Fibroblast of peridontal ligament (primary cell): ENCODE measurements at regions not wholly inside any gene's neighbourhood (a gene's known extent, or its start where the extent isn't known, plus 50 kb on each side); places are given as distances from the start of the nearest gene placed in this dataset.

Source experiments
- DNase-seq: peaks from one replicate; pipeline ENCODE4 v3.0.0-alpha.2; 2010; ENCODE audit errors: extremely low read depth

DNA sequence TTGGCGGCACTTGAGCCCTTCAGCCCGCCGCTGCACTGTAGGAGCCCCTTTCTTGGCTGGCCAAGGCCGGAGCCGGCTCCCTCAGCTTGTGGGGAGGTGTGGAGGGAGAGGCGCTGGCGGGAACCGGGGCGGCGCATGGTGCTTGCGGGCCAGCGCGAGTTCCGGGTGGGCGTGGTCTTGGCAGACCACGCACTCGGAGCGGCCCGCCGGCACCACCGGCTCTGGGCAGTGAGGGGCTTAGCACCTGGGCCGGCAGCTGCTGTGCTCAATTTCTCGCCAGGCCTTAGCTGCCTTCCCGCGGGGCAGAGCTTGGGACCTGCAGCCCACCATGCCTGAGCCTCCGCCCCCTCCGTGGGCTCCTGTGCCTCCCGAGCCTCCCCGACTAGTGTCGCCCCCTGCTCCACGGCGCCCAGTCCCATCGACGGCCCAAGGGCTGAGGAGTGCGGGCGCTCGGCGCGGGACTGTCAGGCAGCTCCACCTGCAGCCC, 673.7 kb upstream of the BRINP3 start:
- DNase-seq, result no peak

DNA sequence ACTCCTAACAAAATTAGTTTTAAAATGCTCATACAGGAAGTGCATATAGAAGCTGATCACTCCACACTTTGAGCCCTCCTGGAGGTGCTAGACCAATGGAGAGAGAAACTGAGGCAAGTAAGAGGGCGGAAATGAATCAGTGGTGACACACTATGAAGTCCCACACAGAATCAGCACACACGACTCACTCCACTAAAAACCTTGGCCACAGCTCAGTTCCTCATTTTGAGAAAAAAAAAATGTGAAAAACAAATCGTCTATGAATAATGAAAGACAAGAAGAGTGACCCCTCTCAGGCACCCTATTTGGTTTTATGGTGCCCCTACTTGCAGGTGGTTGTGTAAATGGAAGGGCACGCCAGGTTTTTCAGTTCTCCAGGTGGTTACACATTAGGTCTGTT, 675.1 kb upstream of the BRINP3 start:
- no peak for DNase-seq

DNA sequence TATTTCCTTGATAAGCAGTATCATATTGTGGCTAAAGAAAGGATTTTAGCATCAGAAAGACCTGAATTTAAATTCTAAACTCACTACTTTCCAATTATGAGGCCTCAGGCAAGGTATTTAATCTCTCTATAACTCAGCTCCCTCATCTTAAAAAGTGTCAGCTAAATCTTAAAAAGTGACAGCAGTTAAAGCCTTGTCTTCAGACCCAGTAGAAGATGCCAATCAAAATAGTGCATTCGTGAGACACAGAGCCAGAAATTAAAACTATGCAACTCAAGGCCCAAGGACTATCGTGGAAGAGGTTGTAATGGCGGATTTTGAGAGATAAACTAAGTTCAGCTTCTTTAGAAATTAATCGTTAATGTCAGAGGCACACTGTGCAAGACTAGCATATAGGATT, 677.5 kb upstream of the BRINP3 start:
- DNase-seq, result no peak

DNA sequence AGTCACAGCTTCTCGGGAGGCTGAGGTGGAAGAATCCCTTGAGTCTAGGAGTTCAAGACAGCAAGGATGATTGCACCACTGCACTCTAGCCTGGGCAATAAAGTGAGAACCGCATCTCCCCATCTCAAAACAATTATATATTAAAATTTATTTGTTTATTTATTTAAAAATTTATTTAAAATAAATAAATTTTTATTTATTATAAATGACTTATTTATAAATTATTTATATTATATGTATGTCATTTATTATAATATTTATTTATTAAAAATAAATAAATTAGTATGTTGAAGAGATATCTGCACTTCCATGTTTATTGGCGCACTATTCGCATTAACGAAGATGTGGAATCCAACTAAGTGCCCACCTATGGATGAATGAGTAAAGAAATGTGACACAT, 683.2 kb upstream of the BRINP3 start:
- no peak for DNase-seq

DNA sequence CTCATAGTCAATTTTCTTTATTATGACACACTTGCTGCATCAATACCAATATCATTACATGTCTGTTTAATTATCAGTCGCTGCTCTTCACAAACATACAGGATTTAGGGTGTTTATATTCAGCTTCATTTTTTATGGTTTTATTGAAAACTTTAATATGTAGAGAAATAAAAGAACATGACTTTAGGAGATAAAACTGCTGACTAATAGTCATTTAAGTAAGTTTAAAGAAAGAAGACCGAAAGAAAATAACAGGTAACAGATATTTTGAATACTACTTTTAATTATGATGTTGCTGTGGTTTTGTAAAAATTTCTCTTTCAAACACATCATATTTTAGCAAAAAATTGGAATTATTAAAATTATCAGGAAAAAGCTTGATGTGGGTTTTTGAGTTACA, 685.1 kb upstream of the BRINP3 start:
- no peak for DNase-seq

DNA sequence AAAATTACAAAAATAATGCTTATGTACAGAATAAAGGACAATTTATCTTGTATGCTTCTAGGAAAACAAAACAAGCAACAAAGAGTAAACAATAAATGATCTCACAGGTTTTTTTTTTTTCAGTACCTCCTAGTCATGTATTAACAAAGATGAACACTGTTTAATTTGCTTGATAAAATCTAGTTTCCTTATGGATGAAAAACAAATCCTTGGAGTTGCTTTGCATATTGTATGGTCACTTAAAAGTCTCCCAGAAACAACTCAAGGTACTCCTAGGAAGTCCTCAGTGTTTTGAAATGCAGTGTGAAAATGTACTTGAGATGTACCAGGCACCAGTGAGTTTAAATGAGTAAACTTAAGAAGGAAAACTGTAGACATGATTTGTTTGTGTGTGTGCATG, 686.0 kb upstream of the BRINP3 start:
- no peak for DNase-seq

DNA sequence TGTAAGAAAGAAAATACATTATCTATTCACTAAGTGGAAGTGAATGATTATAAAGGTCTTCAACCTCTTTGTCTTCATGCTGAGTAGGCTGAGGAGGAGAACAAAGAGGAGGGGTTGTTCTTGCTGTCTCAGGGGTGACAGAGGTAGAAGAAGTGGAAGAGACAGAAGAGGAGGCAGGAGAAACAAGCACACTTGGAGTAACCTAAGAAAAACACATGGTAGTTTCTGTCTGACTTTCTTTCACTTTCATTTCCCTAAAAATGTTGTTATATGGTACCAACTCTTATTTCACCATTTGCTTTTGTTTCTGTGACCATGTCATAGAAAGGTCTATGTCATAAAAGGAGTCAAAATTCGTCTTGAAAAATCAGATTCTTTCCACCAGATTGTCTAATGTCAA, 696.6 kb upstream of the BRINP3 start:
- DNase-seq, result peak; percentile 48

DNA sequence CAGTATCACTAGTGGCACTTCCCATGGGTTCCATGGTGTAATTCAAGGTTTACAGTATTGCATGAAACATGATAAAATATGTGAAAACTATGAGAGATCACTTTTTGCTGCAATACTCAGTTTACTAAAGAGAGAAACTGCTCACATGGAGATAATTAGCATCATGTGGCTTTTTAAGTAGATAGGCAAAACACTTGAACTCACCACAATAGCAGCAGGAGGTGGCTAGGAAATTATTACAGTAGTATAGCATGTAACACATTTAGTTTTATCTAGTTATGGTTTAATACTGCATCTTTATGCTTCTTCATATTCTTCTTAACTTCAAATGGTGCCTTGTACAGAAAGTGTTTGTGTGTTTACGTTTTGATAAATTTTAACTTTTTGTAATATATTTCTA, 698.5 kb upstream of the BRINP3 start:
- DNase-seq, result peak; percentile 19

DNA sequence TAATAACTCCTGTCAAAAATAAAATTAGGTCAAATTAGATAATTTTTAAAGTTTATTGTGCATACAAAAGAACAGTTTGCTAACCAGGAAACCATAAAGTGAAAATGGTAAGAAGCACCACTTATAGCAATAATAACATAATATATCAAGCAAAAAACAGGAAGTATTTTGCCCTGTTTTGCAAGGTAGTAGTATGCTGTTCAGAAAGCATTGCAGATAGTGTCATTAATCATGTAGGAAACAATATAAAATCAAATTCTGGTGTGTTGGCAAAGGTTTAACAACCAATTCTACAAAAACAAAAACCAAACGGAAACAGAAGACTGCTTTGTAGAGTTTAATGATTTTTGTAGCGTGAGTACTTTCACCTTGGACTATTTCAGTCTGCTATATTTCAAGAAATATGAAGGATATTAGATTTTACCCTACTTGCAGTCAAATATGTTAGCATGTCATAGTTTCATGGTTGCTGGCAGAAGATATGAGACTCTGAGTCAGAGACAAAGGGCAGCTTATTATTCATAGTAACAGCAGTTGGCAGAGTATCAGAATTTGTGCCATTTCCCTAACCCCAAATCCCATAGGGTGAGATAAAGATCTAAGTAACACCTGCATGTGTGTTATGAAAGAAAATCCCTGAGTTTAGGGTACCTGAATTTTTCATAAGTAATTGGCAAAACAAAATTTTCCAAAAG, 729.0 kb upstream of the BRINP3 start:
- peak; percentile 55 for DNase-seq

DNA sequence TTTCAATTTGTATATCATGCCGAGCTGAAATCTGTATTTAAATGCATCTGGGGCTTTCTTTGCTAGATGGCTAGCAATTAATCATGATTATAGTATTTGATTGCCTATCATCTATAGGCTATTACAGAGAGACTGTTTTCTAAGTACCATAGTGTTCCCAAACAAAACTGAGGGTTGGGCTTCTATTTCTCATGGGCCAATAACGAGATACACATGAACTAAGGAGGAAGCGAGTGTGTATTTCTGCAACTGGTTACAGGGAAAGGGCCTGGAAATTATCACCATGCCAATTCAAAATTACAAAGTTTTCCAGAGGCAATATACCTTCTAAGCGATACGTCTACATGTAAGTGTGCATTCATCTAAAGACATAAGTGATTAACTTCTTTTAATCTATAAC, 744.5 kb upstream of the BRINP3 start:
- no peak for DNase-seq

DNA sequence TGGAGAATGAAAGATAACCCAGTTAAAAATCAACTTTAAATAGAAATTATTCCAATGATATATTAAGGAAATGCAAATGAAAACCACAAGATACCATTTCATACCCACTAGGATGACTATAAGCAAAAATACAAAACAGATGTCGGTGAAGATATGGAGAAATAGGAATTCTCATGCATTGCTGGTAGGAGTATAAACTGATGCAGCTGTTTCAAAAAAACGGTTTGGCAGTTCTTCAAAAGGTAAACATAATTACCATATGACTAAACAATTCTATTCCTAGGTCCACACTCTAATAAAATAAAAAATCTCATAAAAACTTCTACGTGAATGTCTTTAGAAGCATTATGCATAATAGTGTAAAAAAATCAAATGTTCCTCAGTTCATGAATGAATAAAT, 763.3 kb upstream of the BRINP3 start:
- DNase-seq, result peak; percentile 97

DNA sequence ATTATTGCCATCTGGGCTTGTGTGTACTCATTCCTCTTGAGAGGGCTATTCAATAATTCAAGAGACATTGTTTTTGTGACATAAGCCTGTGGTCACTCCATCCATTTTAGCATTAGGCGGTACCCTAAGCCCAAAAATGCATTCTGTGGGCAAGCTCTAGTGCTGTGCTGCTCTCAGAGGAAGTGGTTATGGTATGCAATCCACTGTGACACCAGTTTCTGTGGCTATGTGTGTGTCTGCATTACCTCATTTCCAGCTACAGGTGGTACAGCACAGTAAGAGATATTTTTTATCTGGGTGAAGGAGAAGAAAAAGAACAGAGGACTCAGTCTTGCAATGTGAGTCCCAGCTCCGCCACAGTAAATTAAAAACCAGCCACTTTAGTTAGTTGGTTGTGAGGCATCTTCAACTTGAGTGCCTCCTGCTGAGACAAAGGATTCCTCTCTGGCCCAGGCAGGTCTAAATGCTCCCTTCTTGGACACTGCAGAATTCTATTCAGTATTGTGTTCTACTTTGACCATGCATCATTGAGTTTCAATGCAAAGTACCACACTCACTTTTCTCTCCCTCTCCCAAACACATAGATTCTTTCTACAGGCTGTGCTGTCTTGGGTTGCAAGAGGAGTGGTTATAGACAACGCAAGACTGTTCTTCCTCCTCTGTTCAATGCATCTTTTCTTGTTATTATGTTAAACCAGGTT, 777.8 kb upstream of the BRINP3 start:
- no peak for DNase-seq

DNA sequence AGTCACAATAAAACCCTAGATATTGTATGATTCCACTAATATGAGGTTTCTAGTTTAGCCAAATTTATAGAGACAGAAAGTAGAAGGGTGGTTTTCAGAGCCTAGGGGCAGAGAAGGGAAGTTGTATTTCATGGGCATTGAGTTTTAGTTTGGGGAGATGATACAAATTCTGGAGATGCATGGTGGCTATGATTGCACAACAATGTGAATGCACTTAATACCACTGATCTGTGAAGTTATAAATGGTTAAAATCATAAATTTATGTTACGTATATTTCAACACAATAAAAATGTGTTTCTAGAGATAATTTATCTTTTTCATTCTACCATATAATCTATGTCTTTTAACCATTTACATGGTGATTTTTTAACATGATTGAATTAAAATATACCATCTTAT, 779.3 kb upstream of the BRINP3 start:
- DNase-seq, result no peak

DNA sequence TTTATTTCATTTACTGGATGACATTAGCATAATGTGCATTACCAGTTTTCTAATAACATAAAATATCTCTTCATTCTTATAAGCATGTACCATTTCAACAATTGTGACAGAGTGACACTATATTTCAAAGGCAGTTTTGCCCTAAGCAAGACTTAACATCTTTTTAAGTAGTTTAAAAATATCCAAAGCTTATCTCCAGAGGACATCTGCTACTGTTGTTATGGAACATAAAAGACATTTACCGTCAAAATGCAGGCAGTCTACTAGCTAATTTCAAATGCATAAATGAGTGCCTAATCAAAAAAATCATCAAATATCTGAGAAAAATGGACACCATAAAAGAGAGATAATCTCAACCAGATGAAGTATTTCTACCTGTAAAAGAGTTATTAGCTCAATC, 782.4 kb upstream of the BRINP3 start:
- no peak for DNase-seq

DNA sequence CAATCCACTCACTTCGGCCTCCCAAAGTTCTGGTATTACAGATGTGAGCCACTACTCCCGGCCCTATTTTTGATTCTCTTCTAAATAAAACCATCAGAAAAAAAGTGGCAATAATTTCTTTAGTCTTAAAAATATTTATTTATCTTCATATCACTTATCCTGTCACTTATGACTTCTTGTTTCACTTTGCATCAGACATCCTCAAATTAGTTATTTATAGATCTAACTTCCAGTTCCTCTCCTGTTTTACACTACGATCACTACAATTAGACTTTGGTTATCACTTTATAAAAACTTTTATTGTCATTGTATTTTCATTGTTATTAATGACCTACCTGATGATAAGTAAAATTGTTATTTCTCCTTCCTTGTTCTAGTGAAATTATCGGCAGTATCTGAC, 783.4 kb upstream of the BRINP3 start:
- DNase-seq, result no peak

DNA sequence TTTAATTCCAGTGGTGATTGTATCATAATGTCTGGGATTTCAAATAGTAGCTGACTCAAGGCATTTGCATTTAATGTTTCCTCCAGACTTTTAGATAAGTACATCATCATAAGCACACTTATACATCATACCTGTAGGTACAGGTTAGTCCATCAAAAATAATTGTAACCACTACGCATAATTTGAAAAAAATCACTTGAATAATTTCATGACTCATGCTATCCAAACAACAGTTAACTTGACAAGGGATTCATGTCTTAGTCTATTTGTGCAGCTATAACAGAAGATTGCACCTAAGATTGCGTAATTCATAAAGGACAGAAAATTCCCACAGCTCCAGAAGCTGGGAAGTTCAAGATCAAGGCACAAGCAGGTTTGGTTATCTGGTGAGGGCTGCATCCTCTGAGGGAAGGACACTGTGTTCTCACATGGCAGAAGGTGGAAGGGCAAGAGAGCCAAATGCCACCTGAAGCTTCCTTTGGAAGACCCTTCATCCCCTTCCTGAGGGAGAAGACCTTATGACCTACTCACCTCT, 801.7 kb upstream of the BRINP3 start:
- no peak for DNase-seq

DNA sequence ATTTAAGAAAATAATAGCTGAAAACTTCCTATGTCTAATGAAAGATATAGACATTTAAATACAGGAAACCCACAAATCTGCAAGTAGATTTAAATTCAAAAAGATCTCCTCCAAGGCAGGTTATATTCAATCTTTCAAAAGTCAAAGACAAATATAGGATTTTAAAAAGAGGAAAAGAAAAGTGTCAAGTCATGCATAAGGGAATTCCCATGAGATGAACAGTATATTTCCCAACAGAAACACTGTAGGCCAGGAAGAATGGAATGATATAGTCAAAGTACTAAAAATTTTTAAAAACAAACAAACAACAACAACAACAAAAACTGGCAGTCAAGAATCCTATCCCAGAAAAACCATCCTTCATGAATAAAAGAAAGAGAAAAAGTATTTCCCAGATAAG, 806.5 kb upstream of the BRINP3 start:
- DNase-seq, result no peak

DNA sequence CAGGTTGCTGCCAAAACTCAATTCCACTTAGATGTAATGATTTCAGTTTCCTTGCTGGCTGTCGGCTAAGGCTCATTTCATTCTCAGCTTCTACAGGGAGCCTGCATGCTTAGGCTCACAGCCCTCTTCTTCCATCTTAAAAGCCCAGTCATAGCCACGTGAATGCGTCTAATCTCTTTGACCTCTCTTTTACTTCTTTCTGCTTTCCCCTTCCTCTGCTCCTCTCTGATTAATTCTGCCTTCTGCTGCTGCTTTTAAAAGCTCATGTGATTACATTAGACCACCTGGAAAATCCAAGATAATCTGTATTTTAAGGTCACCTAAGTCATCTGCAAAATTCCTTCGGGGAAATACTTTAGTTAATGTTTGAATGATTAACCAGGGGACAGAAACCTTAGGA, 812.8 kb upstream of the BRINP3 start:
- DNase-seq, result peak; percentile 4

DNA sequence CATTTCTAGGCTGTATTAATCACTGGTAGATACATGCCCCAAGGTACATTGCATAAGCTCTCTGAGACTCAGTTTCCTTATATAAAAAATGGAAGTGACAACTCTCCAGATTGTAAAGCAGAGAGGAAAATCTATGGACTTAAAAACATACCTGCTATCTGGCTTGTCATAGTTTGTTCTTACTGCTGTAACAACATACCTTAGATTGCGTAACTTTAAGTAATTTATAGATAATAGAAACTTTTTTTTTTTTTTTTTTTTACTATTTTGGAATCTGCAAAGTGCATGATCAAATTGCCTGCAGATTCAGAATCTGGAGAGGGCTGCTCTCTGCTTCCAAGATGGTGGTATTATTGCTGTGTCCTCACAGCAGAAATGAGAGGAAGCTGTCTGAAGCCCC, 827.7 kb upstream of the BRINP3 start:
- no peak for DNase-seq

DNA sequence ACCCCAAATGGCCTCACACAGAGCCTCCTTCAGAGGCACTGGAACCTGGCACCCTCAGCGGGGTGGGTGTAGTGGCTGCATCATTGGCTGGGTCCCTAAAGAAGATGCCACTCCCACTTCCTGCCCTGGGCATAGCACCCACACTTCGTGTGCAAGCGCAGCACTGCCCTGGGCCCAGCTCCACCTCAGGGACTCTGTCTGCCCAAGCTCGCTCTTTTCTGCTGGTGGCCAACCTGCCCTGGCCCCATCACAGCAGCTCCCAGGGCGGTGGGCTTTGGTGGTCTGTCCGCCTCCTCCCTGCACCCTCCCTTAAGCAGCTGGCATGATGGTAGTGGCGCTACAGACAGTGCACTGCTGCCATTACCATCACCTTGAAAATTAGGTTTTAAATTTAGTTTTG, 829.3 kb upstream of the BRINP3 start:
- no peak for DNase-seq

DNA sequence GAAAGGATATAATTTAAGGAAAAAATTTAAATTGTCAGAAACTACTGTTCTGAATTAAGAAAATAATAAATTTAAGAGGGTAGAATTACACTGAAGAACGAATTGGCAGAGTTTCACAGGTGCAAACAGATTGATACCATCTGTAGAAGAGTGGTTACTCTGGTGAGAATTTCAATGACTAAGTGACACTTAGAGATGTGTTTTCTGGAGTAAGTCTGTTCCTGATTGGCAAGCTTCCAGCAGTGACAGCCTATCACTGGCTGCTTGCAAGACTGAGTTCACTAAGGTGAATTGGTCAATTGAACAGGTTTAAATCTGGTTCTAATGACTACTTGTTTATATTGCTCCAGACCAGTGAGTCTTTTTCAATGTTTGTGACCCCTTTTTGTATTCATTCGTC, 838.2 kb upstream of the RGS18 start:
- peak; percentile 5 for DNase-seq

DNA sequence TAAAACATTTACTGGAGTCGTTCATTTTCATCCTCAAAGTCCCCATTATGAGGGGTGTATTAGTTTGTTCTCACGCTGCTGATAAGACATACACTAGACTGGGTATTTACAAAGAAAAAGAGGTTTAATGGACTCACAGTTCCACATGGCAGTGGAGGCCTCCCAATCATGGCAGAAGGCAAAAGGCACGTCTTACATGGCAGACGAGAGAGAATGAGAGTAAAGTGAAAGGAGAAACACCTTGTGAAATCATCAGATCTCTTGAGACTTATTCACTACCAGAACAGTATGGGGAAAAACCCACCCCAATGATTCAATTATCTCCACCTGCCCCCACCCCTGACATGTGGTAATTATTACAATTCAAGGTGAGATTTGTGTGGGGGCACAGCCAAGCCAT, 830.4 kb upstream of the RGS18 start:
- DNase-seq, result no peak

DNA sequence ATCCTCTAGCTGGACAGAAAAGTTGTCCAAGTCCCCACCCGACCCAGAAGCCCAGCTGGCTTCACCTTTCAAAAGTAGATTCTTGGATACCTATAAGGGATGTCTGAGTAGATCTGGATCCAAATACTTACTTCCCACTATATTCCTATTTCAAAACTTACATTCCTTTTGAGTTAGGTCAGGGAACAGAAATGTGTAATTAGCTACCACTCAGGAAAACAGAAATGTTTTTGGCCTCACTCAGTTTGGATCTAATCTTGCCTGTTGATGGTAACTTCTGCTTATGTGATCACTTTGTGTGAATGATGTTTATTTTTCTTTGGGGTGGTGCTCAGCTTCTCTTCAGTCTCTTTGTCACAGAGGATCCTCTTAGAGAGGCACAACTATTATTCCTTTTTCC, 814.4 kb upstream of the RGS18 start:
- DNase-seq, result peak; percentile 91
